ENCODE measurements at regions not wholly inside any gene's neighbourhood (a gene's known extent, or its start where the extent isn't known, plus 50 kb on each side); places are given as distances from the start of the nearest gene placed in this dataset.

DNA sequence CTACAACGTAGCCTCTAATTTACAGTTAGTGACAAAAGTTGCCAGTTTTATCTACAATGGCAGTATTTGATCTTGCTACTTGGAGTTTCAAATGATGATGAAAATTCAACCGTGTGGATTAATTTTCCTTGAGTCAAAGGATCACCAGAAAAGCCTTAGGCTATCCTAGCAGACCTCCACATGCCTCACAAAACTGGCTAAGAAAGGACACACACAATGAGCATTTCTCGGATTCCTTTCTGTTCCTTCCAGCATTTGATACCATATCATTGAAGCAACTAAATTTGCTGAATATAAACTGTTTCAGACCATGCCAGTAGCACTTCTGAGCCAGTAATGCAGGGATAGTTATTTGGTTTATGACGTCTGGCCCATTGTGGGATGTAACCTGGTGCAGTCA, 587.4 kb upstream of the MDFIC2 start:
- Histone ChIP-seq H3K4me3 (ENCODE audit: low read depth in 1 of 2, low read length in 2 of 2) (no peak overlapping the region), H4K20me1 (ENCODE audit: insufficient read depth, low read length) (no peaks in the 10 kb centered on the region), H3K36me3 (ENCODE audit: insufficient read depth, low read length) (no peaks in the 10 kb centered on the region), H3K27ac (ENCODE audit: low read length) (no peak overlapping the region), H3K27me3 (ENCODE audit: insufficient read depth, low read length, poor library complexity) (peaks cover 2% of the 10 kb centered on the region), H2AFZ (ENCODE audit: low read depth, low read length) (no peak overlapping the region), H3K79me2 (ENCODE audit: insufficient read depth, low read length) (no peaks in the 10 kb centered on the region), H3K4me1 (ENCODE audit: insufficient read depth, low read length) (no peaks in the 10 kb centered on the region), H3K9ac (ENCODE audit: low read depth, low read length) (no peak overlapping the region), H3K9me3 (ENCODE audit: insufficient read depth, low read length, severe bottlenecking) (no peaks in the 10 kb centered on the region), H3K4me2 (ENCODE audit: insufficient read depth, low read length) (no peak overlapping the region)
- ATAC-seq (ENCODE audit: insufficient read depth, low read depth) (no peak), DNase-seq (no peak)
- TF ChIP-seq, protein P1, sequence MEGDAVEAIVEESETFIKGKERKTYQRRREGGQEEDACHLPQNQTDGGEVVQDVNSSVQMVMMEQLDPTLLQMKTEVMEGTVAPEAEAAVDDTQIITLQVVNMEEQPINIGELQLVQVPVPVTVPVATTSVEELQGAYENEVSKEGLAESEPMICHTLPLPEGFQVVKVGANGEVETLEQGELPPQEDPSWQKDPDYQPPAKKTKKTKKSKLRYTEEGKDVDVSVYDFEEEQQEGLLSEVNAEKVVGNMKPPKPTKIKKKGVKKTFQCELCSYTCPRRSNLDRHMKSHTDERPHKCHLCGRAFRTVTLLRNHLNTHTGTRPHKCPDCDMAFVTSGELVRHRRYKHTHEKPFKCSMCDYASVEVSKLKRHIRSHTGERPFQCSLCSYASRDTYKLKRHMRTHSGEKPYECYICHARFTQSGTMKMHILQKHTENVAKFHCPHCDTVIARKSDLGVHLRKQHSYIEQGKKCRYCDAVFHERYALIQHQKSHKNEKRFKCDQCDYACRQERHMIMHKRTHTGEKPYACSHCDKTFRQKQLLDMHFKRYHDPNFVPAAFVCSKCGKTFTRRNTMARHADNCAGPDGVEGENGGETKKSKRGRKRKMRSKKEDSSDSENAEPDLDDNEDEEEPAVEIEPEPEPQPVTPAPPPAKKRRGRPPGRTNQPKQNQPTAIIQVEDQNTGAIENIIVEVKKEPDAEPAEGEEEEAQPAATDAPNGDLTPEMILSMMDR (IDR thresholded peaks at IDR 0.05; ENCODE audit: borderline replicate concordance, extremely low read depth, low read length, poor library complexity, severe bottlenecking) = no peak
- TF ChIP-seq EZH2 (IDR thresholded peaks at IDR 0.05; ENCODE audit: borderline replicate concordance, low read depth, low read length, severe bottlenecking) = no peak

DNA sequence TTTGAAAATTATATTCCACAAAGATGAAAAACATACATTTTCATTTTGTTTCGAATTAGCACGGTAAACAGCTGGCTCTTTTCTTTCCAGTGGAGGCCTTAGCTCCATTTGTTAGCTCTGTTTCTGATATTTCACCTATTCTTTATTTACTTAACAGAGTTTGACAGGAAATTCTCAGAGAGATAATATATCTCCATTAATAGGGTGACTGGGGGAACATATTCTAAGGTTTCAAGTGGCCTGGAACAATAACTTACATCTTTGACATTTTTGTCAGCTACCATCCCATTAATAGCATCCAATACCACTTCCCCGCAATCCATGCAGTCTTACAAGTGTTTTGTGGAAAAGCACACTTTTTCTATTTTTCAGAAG, 577.6 kb upstream of the MDFIC2 start:
- DNase-seq = no peak
- Histone ChIP-seq H3K4me3 (ENCODE audit: low read depth in 1 of 2, low read length in 2 of 2) (no peak overlapping the region), H2AFZ (ENCODE audit: low read depth, low read length) (no peak overlapping the region), H3K9me3 (ENCODE audit: insufficient read depth, low read length, severe bottlenecking) (no peaks in the 10 kb centered on the region), H3K79me2 (ENCODE audit: insufficient read depth, low read length) (no peaks in the 10 kb centered on the region), H3K9ac (ENCODE audit: low read depth, low read length) (no peak overlapping the region), H3K36me3 (ENCODE audit: insufficient read depth, low read length) (no peaks in the 10 kb centered on the region), H3K27ac (ENCODE audit: low read length) (no peak overlapping the region), H3K27me3 (ENCODE audit: insufficient read depth, low read length, poor library complexity) (no peaks in the 10 kb centered on the region), H3K4me1 (ENCODE audit: insufficient read depth, low read length) (no peaks in the 10 kb centered on the region), H3K4me2 (ENCODE audit: insufficient read depth, low read length) (no peak overlapping the region), H4K20me1 (ENCODE audit: insufficient read depth, low read length) (no peaks in the 10 kb centered on the region)
- no peak for ATAC-seq (ENCODE audit: insufficient read depth, low read depth)
- TF ChIP-seq, protein P1 (IDR thresholded peaks at IDR 0.05; ENCODE audit: borderline replicate concordance, extremely low read depth, low read length, poor library complexity, severe bottlenecking) = no peak
- TF ChIP-seq EZH2 (IDR thresholded peaks at IDR 0.05; ENCODE audit: borderline replicate concordance, low read depth, low read length, severe bottlenecking) = no peak

DNA sequence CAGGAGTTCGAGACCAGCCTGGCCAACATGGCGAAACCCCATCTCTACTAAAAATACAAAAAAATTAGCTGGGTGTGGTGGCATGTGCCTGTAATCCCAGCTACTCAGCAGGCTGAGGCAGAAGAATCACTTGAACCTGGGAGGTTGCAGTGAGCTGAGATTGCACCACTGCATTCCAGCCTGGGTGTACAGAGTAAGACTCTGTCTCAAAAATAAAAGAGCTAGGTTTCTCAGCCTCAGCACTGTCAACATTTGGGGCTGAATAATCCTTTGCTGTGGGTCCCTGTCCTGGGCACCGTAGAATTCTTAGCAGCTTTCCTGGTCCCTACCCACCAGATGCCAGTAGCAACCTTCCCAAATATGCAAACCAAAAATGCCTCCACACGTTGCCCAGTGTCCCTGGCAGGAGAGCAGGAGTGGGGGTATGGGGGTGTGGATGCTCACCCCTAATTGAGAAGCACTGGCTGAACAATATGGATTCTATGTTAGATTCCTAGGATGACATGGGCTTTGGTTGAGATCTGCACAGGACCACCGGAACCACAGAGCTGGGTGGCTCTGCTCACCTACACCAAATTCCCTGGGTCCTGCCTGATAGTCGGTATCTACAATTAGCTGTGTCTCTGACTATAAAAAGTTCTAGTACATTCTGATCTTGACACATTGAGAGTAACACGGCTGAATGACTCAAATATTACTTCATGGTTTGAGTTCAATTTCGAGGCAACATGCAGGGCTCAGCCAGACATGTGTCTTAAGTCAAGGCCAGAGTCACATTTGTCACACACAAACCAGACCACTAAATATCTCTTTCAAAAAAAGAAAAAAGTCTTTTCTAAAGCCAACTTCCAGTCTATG, 577.0 kb upstream of the MDFIC2 start:
- H3K9me3 ChIP-seq (ENCODE audit: insufficient read depth, low read length, severe bottlenecking) = no peaks in the 10 kb centered on the region
- TF ChIP-seq, protein P1 (IDR thresholded peaks at IDR 0.05; ENCODE audit: borderline replicate concordance, extremely low read depth, low read length, poor library complexity, severe bottlenecking) = no peak
- no peak for TF ChIP-seq EZH2 (IDR thresholded peaks at IDR 0.05; ENCODE audit: borderline replicate concordance, low read depth, low read length, severe bottlenecking)
- ATAC-seq (ENCODE audit: insufficient read depth, low read depth) (no peak), DNase-seq (no peak)
- H3K79me2 ChIP-seq (ENCODE audit: insufficient read depth, low read length) = no peaks in the 10 kb centered on the region
- no peak overlapping the region for H2AFZ ChIP-seq (ENCODE audit: low read depth, low read length)
- H3K27me3 ChIP-seq (ENCODE audit: insufficient read depth, low read length, poor library complexity) = no peaks in the 10 kb centered on the region
- H3K4me1 ChIP-seq (ENCODE audit: insufficient read depth, low read length) = no peaks in the 10 kb centered on the region
- no peaks in the 10 kb centered on the region for H3K36me3 ChIP-seq (ENCODE audit: insufficient read depth, low read length)
- H3K27ac ChIP-seq (ENCODE audit: low read length) = no peak overlapping the region
- H3K4me2 ChIP-seq (ENCODE audit: insufficient read depth, low read length) = no peak overlapping the region
- H3K4me3 ChIP-seq (ENCODE audit: low read depth in 1 of 2, low read length in 2 of 2) = no peak overlapping the region
- H3K9ac ChIP-seq (ENCODE audit: low read depth, low read length) = no peak overlapping the region
- H4K20me1 ChIP-seq (ENCODE audit: insufficient read depth, low read length) = no peaks in the 10 kb centered on the region
